ENCODE measurements at regions not wholly inside any gene's neighbourhood (a gene's known extent, or its start where the extent isn't known, plus 50 kb on each side); places are given as distances from the start of the nearest gene placed in this dataset.

DNA sequence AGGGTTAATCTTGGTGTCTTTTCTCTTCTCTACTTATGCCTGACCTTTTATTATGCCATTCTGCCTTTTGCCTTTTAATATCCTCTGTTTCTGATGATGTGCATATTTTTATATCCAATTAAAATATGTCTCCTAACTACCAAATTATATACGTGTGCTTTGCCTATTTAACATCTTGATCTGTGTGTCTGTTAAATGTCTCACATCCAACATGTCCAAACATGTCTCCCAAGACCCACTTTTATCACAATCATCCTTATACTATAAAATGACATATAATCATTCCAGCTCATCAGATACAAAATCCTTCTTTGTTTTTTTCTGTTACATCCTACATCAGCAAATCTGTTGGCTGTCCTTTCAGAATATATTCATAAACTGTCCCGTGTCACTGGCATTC, 539.5 kb downstream of the ZPLD1 start:
- DNase-seq: no peak
- Histone ChIP-seq H3K27me3 (ENCODE audit: insufficient read depth, low read length) (no peaks in the 10 kb centered on the region), H3K79me2 (ENCODE audit: insufficient read depth, low read length) (no peaks in the 10 kb centered on the region), H3K79me1 (ENCODE audit: insufficient read depth, low read depth, low read length, poor library complexity, severe bottlenecking) (no peaks in the 10 kb centered on the region), H2BK120ac (ENCODE audit: low read depth, low read length, poor library complexity, severe bottlenecking) (no peak overlapping the region), H2BK20ac (ENCODE audit: low read depth, low read length, poor library complexity, severe bottlenecking) (no peak overlapping the region), H3K27ac (ENCODE audit: insufficient read length, low read depth, low read length) (no peak overlapping the region), H2BK5ac (ENCODE audit: insufficient read length, low read length) (no peak overlapping the region), H3T11ph (ENCODE audit: low read length) (no peak overlapping the region), H4K20me1 (ENCODE audit: control insufficient read depth, insufficient read depth, insufficient read length) (no peaks in the 10 kb centered on the region), H3K4me2 (ENCODE audit: insufficient read depth, insufficient read length, low read length) (no peak overlapping the region), H3K18ac (ENCODE audit: insufficient read length, low read depth, low read length) (no peak overlapping the region), H2BK15ac (ENCODE audit: low read depth, low read length) (no peak overlapping the region), H3K23me2 (ENCODE audit: insufficient read length, low read depth, low read length, poor library complexity, severe bottlenecking) (no peaks in the 10 kb centered on the region), H3K9ac (ENCODE audit: extremely low read depth, insufficient read length, low read length) (no peak overlapping the region), H2AFZ (ENCODE audit: low read length) (no peak overlapping the region), H4K8ac (replicated peaks; ENCODE audit: insufficient read length, low read depth, low read length) (no peak overlapping the region), H3K9me3 (ENCODE audit: control insufficient read depth, low read depth, low read length) (no peaks in the 10 kb centered on the region), H3K4ac (ENCODE audit: low read depth, low read length) (no peak overlapping the region), H2AK5ac (ENCODE audit: insufficient read length, low read length) (no peak overlapping the region), H4K5ac (ENCODE audit: insufficient read length, low read depth, low read length) (no peak overlapping the region), H3K4me1 (ENCODE audit: insufficient read depth, low read length) (no peaks in the 10 kb centered on the region), H3K14ac (ENCODE audit: insufficient read depth, low read length) (no peak overlapping the region), H3K23ac (ENCODE audit: insufficient read length, low read depth, low read length) (no peak overlapping the region), H3K56ac (ENCODE audit: insufficient read length, low read depth, low read length) (no peak overlapping the region), H4K91ac (ENCODE audit: insufficient read length, low read depth, low read length) (no peak overlapping the region), H2BK12ac (ENCODE audit: insufficient read length, low read depth, low read length) (no peak overlapping the region)
- Mint-ChIP-seq H3K36me3 (ENCODE audit: insufficient read depth in 1 of 3, low read depth in 3 of 3) (peaks cover 0 to 6% (median 0%) of the 10 kb centered on the region in 3 experiments; a peak in 1 of 7 replicates), H3K4me3 (no peak overlapping the region), H3K27me3 (ENCODE audit: low read depth) (no peaks in the 10 kb centered on the region), H3K4me1 (no peaks in the 10 kb centered on the region), H3K9me3 (peaks cover 3% of the 10 kb centered on the region in 2 experiments; a peak in 2 of 5 replicates), H3K27ac (no peak overlapping the region)
- no CpG with 5 or more reads among the region's 2 CpGs for WGBS (ENCODE audit: extremely low coverage, insufficient read length, low lambda C conversion rate)
- TF ChIP-seq, protein P1, sequence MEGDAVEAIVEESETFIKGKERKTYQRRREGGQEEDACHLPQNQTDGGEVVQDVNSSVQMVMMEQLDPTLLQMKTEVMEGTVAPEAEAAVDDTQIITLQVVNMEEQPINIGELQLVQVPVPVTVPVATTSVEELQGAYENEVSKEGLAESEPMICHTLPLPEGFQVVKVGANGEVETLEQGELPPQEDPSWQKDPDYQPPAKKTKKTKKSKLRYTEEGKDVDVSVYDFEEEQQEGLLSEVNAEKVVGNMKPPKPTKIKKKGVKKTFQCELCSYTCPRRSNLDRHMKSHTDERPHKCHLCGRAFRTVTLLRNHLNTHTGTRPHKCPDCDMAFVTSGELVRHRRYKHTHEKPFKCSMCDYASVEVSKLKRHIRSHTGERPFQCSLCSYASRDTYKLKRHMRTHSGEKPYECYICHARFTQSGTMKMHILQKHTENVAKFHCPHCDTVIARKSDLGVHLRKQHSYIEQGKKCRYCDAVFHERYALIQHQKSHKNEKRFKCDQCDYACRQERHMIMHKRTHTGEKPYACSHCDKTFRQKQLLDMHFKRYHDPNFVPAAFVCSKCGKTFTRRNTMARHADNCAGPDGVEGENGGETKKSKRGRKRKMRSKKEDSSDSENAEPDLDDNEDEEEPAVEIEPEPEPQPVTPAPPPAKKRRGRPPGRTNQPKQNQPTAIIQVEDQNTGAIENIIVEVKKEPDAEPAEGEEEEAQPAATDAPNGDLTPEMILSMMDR (conservative IDR thresholded peaks at IDR 0.05): no peak
